Small intestine (tissue), 7 donors: ENCODE measurements at regions not wholly inside any gene's neighbourhood (a gene's known extent, or its start where the extent isn't known, plus 50 kb on each side); places are given as distances from the start of the nearest gene placed in this dataset.

Experiments used
- DNase-seq, 2 donors: peaks; one replicate each; pipeline versions ENCODE4 v3.0.0 to v3.0.0-alpha.2; 2013
- FAIRE-seq: peaks from 2 replicates; lab custom pipeline; 2012; peaks lifted over from hg19 to GRCh38; lab: Jason Lieb, UNC
- H3K27ac ChIP-seq, 3 donors: one replicate each; pipeline ENCODE4 v1.5.1; 2013; ENCODE audit warnings: low read length in 2 of 3, mild to moderate bottlenecking in 2 of 3, control low read depth in 1 of 3, inconsistent platforms in 1 of 3, low read depth in 1 of 3, moderate library complexity in 1 of 3
- H3K27me3 ChIP-seq, 3 donors: one replicate each; pipeline ENCODE4 v1.6.1; 2013; ENCODE audit warnings: low read length in 3 of 3, inconsistent platforms in 1 of 3; ENCODE audit not compliant: control insufficient read depth in 3 of 3, insufficient read depth in 3 of 3
- H3K36me3 ChIP-seq, 3 donors: one replicate each; pipeline ENCODE4 v1.6.1; 2013; ENCODE audit warnings: low read length in 3 of 3, inconsistent platforms in 1 of 3, low read depth in 1 of 3, mild to moderate bottlenecking in 1 of 3, moderate library complexity in 1 of 3; ENCODE audit not compliant: control insufficient read depth in 3 of 3, insufficient read depth in 2 of 3
- H3K4me1 ChIP-seq, 3 donors: one replicate each; pipeline ENCODE4 v1.6.1; 2013; ENCODE audit warnings: low read length in 2 of 3, inconsistent platforms in 1 of 3, low read depth in 1 of 3, mild to moderate bottlenecking in 1 of 3, moderate library complexity in 1 of 3; ENCODE audit not compliant: control insufficient read depth in 3 of 3, insufficient read depth in 2 of 3
- H3K4me3 ChIP-seq, 3 donors: one replicate each; pipeline ENCODE4 v1.5.1; 2013; ENCODE audit warnings: low read length in 3 of 3, control low read depth in 1 of 3, inconsistent platforms in 1 of 3, low read depth in 1 of 3, mild to moderate bottlenecking in 1 of 3, moderate library complexity in 1 of 3
- H3K9me3 ChIP-seq, 2 donors: one replicate each; pipeline ENCODE4 v1.6.1; 2013; ENCODE audit warnings: low read depth in 1 of 2, low read length in 1 of 2; ENCODE audit not compliant: control insufficient read depth in 2 of 2, insufficient read depth in 1 of 2
- WGBS, 3 donors: extraction: QIAGEN DNeasy Blood & Tissue Kit; methylation state at CpG; one replicate each; pipeline ENCODE4 v1.1.7; 2013; 5-methylcytosine and 5-hydroxymethylcytosine counted together
- donor health status: healthy with polysubstance abuse.
- donor health status: control.
- donor health status: control.
- donor health status: Bipolar disorder and iron deficiency.
- donor health status: healthy.

GRCh38 chr10:104505521-104506042 is 135.5 kb upstream of the SORCS3 start:
- FAIRE-seq = no peak
- Histone ChIP-seq H3K4me3 (no peak overlapping the region), H3K9me3 (no peaks in the 10 kb centered on the region), H3K4me1 (no peaks in the 10 kb centered on the region), H3K36me3 (no peaks in the 10 kb centered on the region), H3K27ac (no peak overlapping the region), H3K27me3 (peaks cover 0 to 2% (median 0%) of the 10 kb centered on the region in 3 donors)
- WGBS, 3 donors = 51 to 71% (median 64%) methylated on average over 3 of the region's 3 CpGs
- DNase-seq = no peak

DNA sequence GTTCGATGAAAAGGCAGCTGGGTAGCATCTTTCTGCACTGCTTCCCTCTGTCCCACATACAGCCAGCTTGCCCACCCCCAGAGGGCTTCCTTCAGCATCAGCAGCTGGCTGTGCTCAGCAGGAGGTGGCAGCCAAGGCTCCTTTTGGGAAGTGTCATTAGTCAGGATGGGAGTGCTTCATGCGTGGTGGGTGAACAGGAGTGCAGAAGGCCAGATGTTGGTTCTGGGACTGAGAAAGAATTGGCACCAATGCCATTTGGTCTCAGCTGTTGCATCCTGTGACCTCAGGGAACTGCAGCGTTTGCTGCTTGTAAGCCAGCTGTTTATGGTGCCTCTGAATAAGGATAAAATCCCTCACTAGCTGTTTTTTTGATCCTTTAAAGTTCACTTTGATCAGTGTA is 131.1 kb upstream of the SORCS3 start:
- Histone ChIP-seq H3K36me3 (no peaks in the 10 kb centered on the region), H3K4me1 (no peaks in the 10 kb centered on the region), H3K4me3 (no peak overlapping the region), H3K9me3 (no peaks in the 10 kb centered on the region), H3K27me3 (peaks cover 0 to 2% (median 0%) of the 10 kb centered on the region in 3 donors), H3K27ac (no peak overlapping the region)
- FAIRE-seq (no peak), DNase-seq (no peak)
- 61 to 66% (median 63%) methylated on average over 3 of the region's 3 CpGs for WGBS, 3 donors

- FAIRE-seq (no peak), DNase-seq (no peak)
- 25 to 86% (median 40%) methylated on average over 2 of the region's 2 CpGs for WGBS, 3 donors
- Histone ChIP-seq H3K27me3 (peaks cover 0 to 2% (median 0%) of the 10 kb centered on the region in 3 donors), H3K4me3 (no peak overlapping the region), H3K4me1 (no peaks in the 10 kb centered on the region), H3K36me3 (no peaks in the 10 kb centered on the region), H3K27ac (no peak overlapping the region), H3K9me3 (no peaks in the 10 kb centered on the region)
Observed at GRCh38 chr10:104510644-104511043, 130.4 kb upstream of the SORCS3 start.

DNA sequence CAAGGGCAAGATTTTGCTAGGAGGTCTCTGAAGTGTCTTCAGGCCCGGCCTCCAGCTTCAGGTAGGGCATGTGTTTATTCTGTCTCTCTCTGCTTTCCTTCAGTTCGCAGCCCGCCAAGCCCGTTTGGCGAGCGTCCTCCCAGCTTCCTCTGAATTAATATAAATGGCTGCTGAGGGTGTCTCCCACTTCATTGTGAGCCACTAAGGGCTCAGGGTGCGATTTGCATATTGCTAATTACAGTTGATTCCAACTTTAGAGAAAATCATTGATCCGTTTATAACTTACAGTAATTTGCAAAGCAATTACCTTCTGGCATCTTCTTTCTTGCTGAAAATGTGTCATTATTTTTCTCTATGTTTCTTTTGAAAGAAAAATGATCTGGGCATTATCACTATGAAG is 128.3 kb upstream of the SORCS3 start:
- 55 to 67% (median 62%) methylated on average over 8 of the region's 8 CpGs for WGBS, 3 donors
- no peak for FAIRE-seq
- no peaks in the 10 kb centered on the region for H3K27me3 ChIP-seq

DNA sequence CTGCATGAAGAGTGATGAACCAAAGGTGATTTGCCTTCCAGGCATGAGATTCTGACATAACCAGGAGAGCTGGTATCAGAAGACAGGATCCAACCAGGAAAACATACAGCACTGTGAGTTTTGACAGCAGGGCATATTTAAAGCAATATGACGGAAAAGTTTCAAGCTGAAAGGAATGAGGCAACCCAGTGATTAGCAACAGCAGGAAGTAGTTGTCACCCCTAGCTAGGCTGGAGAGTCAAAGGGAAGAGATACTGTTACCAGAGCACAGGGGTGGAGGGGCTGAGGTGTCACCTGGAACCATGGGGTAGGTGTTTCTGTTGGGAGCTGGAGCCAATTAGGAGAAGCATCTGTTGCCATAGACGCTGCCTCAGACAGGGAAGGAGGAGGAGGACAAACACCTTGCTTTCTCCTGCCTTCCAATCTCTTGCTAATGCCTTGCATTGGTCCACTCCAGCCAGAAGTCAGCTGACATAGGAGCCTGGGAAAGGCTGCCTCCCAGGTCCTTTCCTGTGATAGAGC is 125.4 kb upstream of the SORCS3 start:
- no peak overlapping the region for H3K27ac ChIP-seq
- no peaks in the 10 kb centered on the region for H3K9me3 ChIP-seq
- no peaks in the 10 kb centered on the region for H3K4me1 ChIP-seq
- H3K4me3 ChIP-seq = no peak overlapping the region
- DNase-seq (no peak), FAIRE-seq (no peak)
- 30 to 34% (median 31%) methylated on average over 2 of the region's 2 CpGs for WGBS, 3 donors
- H3K36me3 ChIP-seq = no peaks in the 10 kb centered on the region
- H3K27me3 ChIP-seq = no peaks in the 10 kb centered on the region

More for the DNA sequence above, 128.3 kb upstream of the SORCS3 start:
- DNase-seq = no peak
- Histone ChIP-seq H3K27ac (no peak overlapping the region), H3K4me3 (no peak overlapping the region), H3K9me3 (no peaks in the 10 kb centered on the region), H3K4me1 (no peaks in the 10 kb centered on the region), H3K36me3 (no peaks in the 10 kb centered on the region)

- no peaks in the 10 kb centered on the region for H3K9me3 ChIP-seq
- no peak overlapping the region for H3K4me3 ChIP-seq
- no peaks in the 10 kb centered on the region for H3K27me3 ChIP-seq
- FAIRE-seq = no peak
- no peak for DNase-seq
- H3K4me1 ChIP-seq = no peaks in the 10 kb centered on the region
- 61 to 70% (median 69%) methylated on average over 2 of the region's 2 CpGs for WGBS, 3 donors
- no peak overlapping the region for H3K27ac ChIP-seq
- no peaks in the 10 kb centered on the region for H3K36me3 ChIP-seq
Observed at GRCh38 chr10:104516986-104517385, 124.1 kb upstream of the SORCS3 start.

GRCh38 chr10:104517946-104518345 is 123.1 kb upstream of the SORCS3 start:
- WGBS, 3 donors = 52 to 67% (median 55%) methylated on average over 4 of the region's 4 CpGs

DNA sequence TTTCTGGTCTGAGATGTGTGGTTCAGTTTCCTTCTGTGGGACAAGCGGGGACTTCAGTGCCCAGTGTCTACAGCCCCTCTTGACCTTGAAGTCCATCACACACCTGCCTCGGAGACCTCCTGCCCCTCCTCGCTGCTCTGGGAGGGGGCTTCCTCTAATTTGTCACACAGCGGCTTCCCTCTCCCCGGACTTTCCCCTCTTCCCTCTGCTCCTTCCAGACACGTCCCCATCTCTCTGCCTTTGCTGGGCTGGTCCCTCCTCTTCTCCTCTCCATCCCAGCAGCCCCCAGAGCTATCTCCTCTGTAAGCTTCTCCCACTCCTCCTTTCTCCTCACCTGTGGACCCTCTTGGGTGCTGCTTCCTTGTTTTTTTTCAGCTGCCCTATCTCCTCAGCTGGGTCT is 122.2 kb upstream of the SORCS3 start:
- no peak for FAIRE-seq
- 64 to 73% (median 69%) methylated on average over 6 of the region's 6 CpGs for WGBS, 3 donors

More at GRCh38 chr10:104517946-104518345, 123.1 kb upstream of the SORCS3 start:
- Histone ChIP-seq H3K4me1 (no peaks in the 10 kb centered on the region), H3K4me3 (no peak overlapping the region), H3K27me3 (no peaks in the 10 kb centered on the region), H3K9me3 (no peaks in the 10 kb centered on the region), H3K27ac (no peak overlapping the region), H3K36me3 (no peaks in the 10 kb centered on the region)
- FAIRE-seq (no peak), DNase-seq (no peak)

DNA sequence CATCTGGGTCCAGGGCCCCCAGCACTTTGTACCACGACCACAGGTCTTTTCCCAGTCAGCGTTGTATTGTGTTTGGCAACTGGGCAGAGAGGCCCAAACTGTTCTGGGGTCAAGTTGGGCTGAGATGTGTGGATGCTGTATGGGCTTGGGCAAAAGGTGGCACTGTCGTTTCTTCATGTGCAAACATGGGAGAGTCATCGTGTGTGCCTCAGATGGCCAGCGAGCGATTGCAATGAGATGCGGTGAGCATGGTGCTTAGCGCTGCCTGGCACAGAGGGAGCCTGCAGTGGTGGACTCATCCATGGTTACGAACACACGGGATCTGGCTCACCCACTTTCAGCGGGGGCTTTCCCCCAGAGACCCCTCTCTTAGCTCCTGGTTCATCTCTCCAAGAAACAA is 120.4 kb upstream of the SORCS3 start:
- Histone ChIP-seq H3K27ac (no peak overlapping the region), H3K27me3 (no peaks in the 10 kb centered on the region), H3K4me1 (no peaks in the 10 kb centered on the region), H3K9me3 (no peaks in the 10 kb centered on the region), H3K4me3 (no peak overlapping the region), H3K36me3 (no peaks in the 10 kb centered on the region)
- 79 to 88% (median 79%) methylated on average over 11 of the region's 11 CpGs for WGBS, 3 donors
- FAIRE-seq = no peak
- no peak for DNase-seq

More for the DNA sequence above, 122.2 kb upstream of the SORCS3 start:
- Histone ChIP-seq H3K27me3 (no peaks in the 10 kb centered on the region), H3K27ac (no peak overlapping the region), H3K4me3 (no peak overlapping the region), H3K4me1 (no peaks in the 10 kb centered on the region), H3K36me3 (no peaks in the 10 kb centered on the region), H3K9me3 (no peaks in the 10 kb centered on the region)
- DNase-seq = no peak
